Left forelimb (tissue), 1 donor: ENCODE measurements at regions not wholly inside any gene's neighbourhood (a gene's known extent, or its start where the extent isn't known, plus 50 kb on each side); places are given as distances from the start of the nearest gene placed in this dataset.

Source experiments
- DNase-seq: peaks from one replicate; pipeline ENCODE4 v3.0.0-alpha.2; 2018; ENCODE audit warnings: low spot score

- peak; percentile 61 for DNase-seq
Measured at GRCh38 chr21:41653243-41653953, 113.5 kb downstream of the RIPK4 start.

DNA sequence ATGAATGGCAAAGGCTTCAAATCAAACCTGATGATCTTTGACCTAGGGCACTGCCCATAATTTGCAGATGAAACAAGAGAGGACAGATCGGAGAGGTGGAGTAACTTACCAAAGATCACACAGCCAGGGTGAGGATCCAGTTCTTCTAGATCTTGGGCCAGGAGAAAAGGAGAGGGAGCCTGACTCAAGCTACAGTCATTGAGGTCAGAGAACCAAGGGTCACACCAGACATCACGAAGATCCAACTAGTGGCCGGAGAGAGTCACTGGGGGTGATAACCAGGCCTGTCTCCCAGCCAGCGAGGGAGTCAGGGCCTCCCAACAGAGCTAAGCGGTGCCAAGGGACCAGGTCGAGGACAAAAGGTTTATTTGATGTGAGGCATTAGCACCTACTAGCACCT is 115.0 kb downstream of the RIPK4 start:
- DNase-seq: peak; percentile 37

GRCh38 chr21:41651406-41651805 is 115.4 kb downstream of the RIPK4 start:
- DNase-seq: peak; percentile 41

GRCh38 chr21:41650526-41651145 is 116.2 kb downstream of the RIPK4 start:
- no peak for DNase-seq

DNA sequence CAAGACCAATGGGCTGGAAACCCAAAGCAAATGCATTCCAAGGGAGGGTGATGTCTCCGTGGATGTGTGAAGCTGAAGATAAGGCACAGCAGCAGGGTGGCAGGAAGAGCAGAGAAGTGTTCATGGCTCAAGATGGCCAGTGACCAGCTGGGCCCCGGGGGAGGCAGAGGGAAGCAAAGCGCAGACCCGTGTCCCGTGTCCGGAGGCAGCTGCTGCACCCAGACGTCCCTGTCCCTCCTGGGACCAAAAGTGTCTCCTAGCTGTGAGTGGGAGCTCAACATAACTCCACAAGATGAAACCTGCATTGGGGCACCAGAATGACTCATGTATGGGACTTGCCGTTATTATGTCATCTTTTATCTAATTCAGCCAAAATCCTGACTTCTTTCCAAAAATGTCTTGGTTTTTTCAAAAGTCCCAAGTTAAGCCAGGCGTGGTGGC is 118.2 kb downstream of the RIPK4 start:
- no peak for DNase-seq

- no peak for DNase-seq
Measured at GRCh38 chr21:41647806-41648561, 118.9 kb downstream of the RIPK4 start.

DNA sequence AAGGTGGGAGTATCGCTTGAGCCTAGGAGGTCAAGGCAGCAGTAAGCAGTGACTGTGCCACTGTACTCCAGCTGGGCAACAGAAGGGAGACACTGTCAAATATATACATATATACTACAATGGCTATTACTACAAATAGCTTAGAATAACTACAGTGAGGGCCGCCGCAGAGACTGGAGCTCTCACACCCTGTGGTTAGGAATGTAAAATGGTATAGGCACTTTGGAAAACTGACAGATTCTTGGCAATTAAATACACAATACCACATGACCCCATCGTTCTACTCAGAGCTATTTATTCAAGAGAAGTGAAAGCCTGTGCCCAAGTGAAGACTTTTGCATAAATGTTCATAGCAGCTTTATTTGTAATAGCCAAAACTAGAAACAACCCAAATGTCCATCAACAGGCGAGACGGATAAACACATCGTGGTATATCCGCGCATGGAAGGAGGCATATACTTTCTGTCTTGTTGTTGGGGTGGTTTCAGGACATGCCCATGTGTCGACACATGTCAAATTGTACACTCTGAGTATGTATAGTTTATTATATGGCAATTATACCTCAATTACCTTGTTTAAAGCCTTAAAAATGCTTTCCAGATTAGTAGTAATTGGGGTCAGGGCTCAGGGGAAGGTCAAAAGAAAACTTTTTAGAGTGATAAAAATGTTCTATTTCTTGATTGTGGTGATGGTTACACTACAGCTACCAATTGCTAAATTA is 123.4 kb downstream of the RIPK4 start:
- DNase-seq: no peak

DNA sequence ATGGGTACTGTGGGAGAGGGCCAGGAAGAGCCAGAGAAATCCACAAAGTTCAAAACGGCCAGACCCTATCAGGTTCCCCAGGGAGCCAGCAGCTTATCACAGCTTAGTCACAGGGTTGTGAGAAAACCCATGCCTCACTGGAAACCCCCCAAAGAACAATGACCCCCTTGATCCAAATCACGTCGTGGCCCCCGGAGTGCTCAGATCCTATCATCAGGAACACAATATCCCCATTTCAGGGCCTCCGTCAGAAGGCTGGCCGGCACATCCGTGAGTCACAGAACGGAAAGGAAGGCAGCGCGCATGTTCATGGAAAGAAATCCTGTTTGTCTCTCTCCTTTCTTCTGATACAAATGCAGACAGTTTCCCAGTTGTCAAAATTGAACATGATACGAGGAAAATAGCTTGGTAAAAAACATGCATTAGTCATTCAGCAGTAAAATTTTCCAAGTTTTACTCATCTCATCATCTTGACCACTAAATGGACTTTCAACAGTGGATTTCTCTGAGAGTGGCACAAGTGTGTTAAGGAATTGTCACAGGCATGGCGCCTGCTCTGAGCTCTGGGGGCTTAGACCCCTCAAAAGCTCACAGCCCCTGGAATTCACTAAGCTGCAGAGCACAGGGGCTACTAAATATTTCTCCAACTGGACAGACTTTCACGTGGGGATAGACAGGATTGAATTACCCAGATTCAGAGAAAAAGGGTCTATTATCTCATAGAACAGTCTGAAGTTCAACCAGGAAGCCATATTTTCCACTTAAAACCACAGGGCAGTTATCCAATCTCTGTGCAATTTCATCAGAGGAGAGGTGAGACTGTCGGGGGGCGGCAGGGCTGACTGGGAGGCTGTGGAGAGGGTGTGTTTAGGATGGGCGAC is 124.8 kb downstream of the RIPK4 start:
- no peak for DNase-seq

- no peak for DNase-seq
Measured at GRCh38 chr21:41641510-41641815, 125.4 kb downstream of the RIPK4 start.

DNA sequence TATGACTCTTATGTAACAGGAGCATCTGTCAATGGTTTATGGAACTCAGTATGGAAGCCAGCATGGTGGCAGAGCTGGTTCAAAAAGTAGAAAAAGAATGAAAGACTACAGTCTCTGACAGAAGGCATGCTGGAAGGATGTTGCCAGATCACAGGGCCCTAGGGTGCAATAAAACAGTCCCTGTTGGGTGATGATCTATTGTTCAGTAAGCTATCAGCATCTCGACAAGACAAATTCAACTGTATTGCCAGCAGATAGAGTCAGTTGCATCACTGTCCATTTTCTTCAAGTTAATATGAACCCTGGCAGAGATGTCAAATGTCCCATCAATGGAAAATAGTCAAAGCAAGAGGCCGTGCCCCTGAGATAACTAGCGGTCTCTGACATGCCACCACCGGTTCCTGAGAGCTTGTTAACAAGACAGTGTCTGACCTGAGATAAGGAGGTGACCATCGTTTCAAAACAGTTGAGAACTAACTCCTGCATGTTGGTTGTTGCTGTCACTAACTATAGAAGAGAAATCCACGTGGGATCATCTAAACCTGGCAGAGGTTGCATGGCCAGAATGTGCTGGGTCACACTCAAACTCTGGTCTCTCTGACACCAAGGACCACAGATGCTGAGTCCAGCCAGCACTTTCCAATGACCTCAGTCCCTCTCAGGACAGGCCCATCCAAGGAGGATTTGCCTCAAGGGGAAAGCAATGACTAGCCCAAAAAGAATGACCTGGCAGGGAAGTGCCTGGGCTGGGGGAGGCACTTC is 125.9 kb downstream of the RIPK4 start:
- no peak for DNase-seq

GRCh38 chr21:41639766-41640165 is 127.1 kb downstream of the RIPK4 start:
- DNase-seq: no peak

GRCh38 chr21:41639336-41639735 is 127.5 kb downstream of the RIPK4 start:
- DNase-seq: no peak

GRCh38 chr21:41638201-41638790 is 128.6 kb downstream of the RIPK4 start:
- DNase-seq: no peak

GRCh38 chr21:41636636-41637630 is 129.0 kb upstream of the TMPRSS2 start:
- no peak for DNase-seq

GRCh38 chr21:41635874-41636273 is 127.9 kb upstream of the TMPRSS2 start:
- DNase-seq: no peak

DNA sequence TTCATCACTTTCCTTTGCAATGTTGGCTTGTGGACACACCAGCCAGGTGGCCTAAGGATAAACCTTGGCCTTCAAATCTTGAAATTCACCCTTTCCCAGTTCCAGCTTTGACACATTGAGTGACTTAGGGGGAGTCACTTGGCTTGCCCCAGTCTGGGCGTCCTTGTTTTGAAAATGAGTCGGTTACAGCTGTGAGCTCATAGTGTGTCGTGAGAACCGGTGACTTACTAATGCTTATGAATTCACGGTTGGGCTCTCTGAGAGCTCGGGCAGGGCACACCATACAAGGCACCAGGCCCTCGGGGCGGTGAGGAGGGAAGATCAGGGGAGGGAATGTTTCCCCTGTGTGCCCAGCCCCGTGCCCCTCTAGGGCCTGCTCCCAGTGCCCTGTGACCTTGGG is 126.9 kb upstream of the TMPRSS2 start:
- DNase-seq: no peak

DNA sequence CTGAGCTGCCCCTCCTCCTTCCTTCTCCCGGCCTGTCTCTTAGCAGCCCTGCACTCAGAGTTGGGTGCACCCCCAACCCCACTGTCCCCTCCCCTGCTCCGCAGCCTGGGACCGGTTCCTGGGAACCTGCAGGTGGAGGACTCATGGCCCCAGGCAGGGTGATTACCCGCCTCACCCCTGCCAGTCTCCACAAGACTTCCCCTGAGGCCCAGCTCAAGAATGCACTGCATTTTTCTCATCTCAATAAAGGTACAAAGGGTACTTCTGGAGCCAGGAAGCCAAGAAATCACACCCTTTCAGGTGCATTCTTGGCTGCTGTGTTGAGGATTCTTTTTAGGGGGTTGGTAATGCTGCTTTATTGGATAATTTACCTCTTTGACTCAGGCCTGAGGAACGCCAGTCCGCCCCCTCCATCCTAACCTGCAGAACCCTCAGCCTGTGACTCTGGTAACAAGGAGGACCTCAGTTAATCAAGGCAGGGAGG is 126.3 kb upstream of the TMPRSS2 start:
- DNase-seq: no peak

GRCh38 chr21:41633627-41634026 is 125.7 kb upstream of the TMPRSS2 start:
- DNase-seq: no peak
